ENCODE measurements at regions not wholly inside any gene's neighbourhood (a gene's known extent, or its start where the extent isn't known, plus 50 kb on each side); places are given as distances from the start of the nearest gene placed in this dataset.

- no peak for DNase-seq
Observed at GRCh38 chr2:67927501-67927900, 135.3 kb downstream of the C1D start.

- no peak for DNase-seq
Observed at GRCh38 chr2:67930156-67930555, 132.6 kb downstream of the C1D start.

- DNase-seq, result no peak
Observed at GRCh38 chr2:67936969-67937368, 125.8 kb downstream of the C1D start.

GRCh38 chr2:67938053-67938452 is 124.8 kb downstream of the C1D start:
- DNase-seq, result no peak

GRCh38 chr2:67945056-67945455 is 117.7 kb downstream of the C1D start:
- no peak for DNase-seq

- no peak for DNase-seq
Observed at GRCh38 chr2:67945940-67946339, 116.9 kb downstream of the C1D start.

GRCh38 chr2:67948057-67948456 is 114.7 kb downstream of the C1D start:
- DNase-seq, result no peak

GRCh38 chr2:67948506-67948905 is 114.3 kb downstream of the C1D start:
- no peak for DNase-seq

GRCh38 chr2:67950018-67950417 is 112.8 kb downstream of the C1D start:
- DNase-seq, result no peak

GRCh38 chr2:67950919-67951318 is 111.9 kb downstream of the C1D start:
- DNase-seq, result peak; percentile 6

- no peak for DNase-seq
Observed at GRCh38 chr2:67952066-67952465, 110.7 kb downstream of the C1D start.

- DNase-seq, result peak; percentile 91
Observed at GRCh38 chr2:67954093-67954748, 108.6 kb downstream of the C1D start.

GRCh38 chr2:67955748-67956603 is 106.8 kb downstream of the C1D start:
- peak; percentile 78 for DNase-seq

GRCh38 chr2:67965246-67965645 is 97.6 kb downstream of the C1D start:
- no peak for DNase-seq

- no peak for DNase-seq
Observed at GRCh38 chr2:67970071-67970470, 92.7 kb downstream of the C1D start.

- DNase-seq, result no peak
Observed at GRCh38 chr2:67970542-67970941, 92.3 kb downstream of the C1D start.

GRCh38 chr2:67974559-67975430 is 88.0 kb downstream of the C1D start:
- DNase-seq, result no peak

- DNase-seq, result no peak
Observed at GRCh38 chr2:67977464-67977863, 85.3 kb downstream of the C1D start.

- no peak for DNase-seq
Observed at GRCh38 chr2:67982956-67983355, 79.8 kb downstream of the C1D start.

GRCh38 chr2:67984600-67984999 is 78.2 kb downstream of the C1D start:
- no peak for DNase-seq

GRCh38 chr2:67985586-67985985 is 77.2 kb downstream of the C1D start:
- DNase-seq, result no peak

- DNase-seq, result no peak
Observed at GRCh38 chr2:67986258-67986657, 76.5 kb downstream of the C1D start.
